Transverse colon (tissue), 4 donors: ENCODE measurements at regions not wholly inside any gene's neighbourhood (a gene's known extent, or its start where the extent isn't known, plus 50 kb on each side); places are given as distances from the start of the nearest gene placed in this dataset.

ENCODE experiments used
- DNase-seq: peaks from one replicate; pipeline ENCODE4 v3.0.0-alpha.2; 2019
- H3K27ac ChIP-seq, 4 donors: fragments of 200-600 bp; sonication (generic); 2 replicates each; pipeline ENCODE4 v1.5.1; 2016 to 2018; ENCODE audit warnings: inconsistent platforms in 4 of 4
- H3K27me3 ChIP-seq: fragments of 200-600 bp; sonication (generic); 2 replicates; pipeline ENCODE4 v1.5.1; 2017; ENCODE audit warnings: inconsistent platforms
- H3K36me3 ChIP-seq, 4 donors: fragments of 200-600 bp; sonication (generic); 2 replicates each; pipeline ENCODE4 v1.5.1; 2017 to 2019; ENCODE audit warnings: inconsistent platforms in 4 of 4
- H3K4me1 ChIP-seq, 4 donors: fragments of 200-600 bp; sonication (generic); 2 replicates each; pipeline ENCODE4 v1.5.1; 2017 to 2020; ENCODE audit warnings: inconsistent platforms in 4 of 4
- H3K4me3 ChIP-seq, 4 donors: fragments of 200-600 bp; sonication (generic); 1 replicate in 1 of 4; 2 replicates in 3 of 4; pipeline versions ENCODE4 v1.5.1 to v1.6.1; 2017 to 2019; ENCODE audit warnings: inconsistent platforms in 4 of 4
- H3K9me3 ChIP-seq, 2 donors: fragments of 200-600 bp; sonication (generic); 2 replicates each; pipeline ENCODE4 v1.5.1; 2017 to 2019; ENCODE audit warnings: inconsistent platforms in 2 of 2
- EP300 ChIP-seq: sonication (generic); formaldehyde crosslinking; IDR thresholded peaks from one replicate; pipeline ENCODE4 v1.6.1; 2017; ENCODE audit warnings: antibody characterized with exemption, low read depth
- POLR2A ChIP-seq: fragments of 450-650 bp; IDR thresholded peaks from one replicate; pipeline ENCODE4 v1.6.1; 2016; ENCODE audit warnings: antibody characterized with exemption, mild to moderate bottlenecking, moderate library complexity
- POLR2AphosphoS5 ChIP-seq, 3 donors: sonication (generic); formaldehyde crosslinking; IDR thresholded peaks; one replicate each; pipeline ENCODE4 v1.6.1; 2016; ENCODE audit warnings: antibody characterized with exemption in 3 of 3
- WGBS, 2 donors: methylation state at CpG; one replicate each; pipeline ENCODE4 v1.1.5; 2018; ENCODE audit warnings: low coverage in 1 of 2; 5-methylcytosine and 5-hydroxymethylcytosine counted together
- in situ Hi-C, 4 donors: fragments of 200-750 bp; cut with MboI; loops; one replicate each; pipeline versions ENCODE4 v1.15.0 to v1.15.1; 2017; ENCODE audit warnings: low sequenced_read_pairs in 3 of 4, low pct_ligation_motif_present in 1 of 4, low pct_unique_long_range_greater_than_20kb in 1 of 4
- intact Hi-C: fragments of 100-400 bp; cut with DNase I; formaldehyde crosslinking; loops from one replicate; pipeline ENCODE4 v1.15.1; 2023; ENCODE audit warnings: low total_unique reads
- TF ChIP-seq, protein P1 (sequence below), 5 experiments: fragments of 200-600 bp in 3 of 5; fragments of 450-650 bp in 2 of 5; sonication (generic) in 3 of 5; IDR thresholded peaks; 1 replicate in 2 of 5; 2 replicates in 3 of 5; pipeline ENCODE4 v1.5.1; 2016 to 2017; ENCODE audit warnings: antibody characterized with exemption in 5 of 5, inconsistent platforms in 3 of 5, mild to moderate bottlenecking in 2 of 5, moderate library complexity in 1 of 5

DNA sequence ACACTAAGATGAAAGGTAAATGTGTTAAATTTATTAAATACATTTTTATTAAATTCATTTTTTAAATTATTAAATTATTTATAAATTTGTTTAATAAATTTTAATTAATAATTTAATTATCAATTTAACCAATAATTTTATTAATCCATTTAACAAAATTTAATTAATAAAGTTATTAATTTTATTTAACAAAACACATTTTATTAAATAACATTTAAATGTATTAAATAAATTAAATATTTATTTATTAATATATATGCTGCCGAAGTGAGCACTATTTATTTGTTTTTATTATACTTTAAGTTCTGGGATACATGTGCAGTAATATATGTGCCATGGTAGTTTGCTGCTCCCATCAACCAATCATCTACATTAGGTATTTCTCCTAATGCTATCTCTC is 719.5 kb downstream of the TRIML1 start:
- WGBS, 2 donors: 0 to 63% methylated on average over 1 of the region's 1 CpG
- Histone ChIP-seq H3K4me3 (no peak overlapping the region), H3K9me3 (no peaks in the 10 kb centered on the region), H3K27me3 (no peaks in the 10 kb centered on the region), H3K4me1 (no peaks in the 10 kb centered on the region), H3K27ac (no peak overlapping the region), H3K36me3 (no peaks in the 10 kb centered on the region)
- no peak for DNase-seq
- intact Hi-C loops: no loop called here
- in situ Hi-C loops: no loop called here
- TF ChIP-seq, protein P1, sequence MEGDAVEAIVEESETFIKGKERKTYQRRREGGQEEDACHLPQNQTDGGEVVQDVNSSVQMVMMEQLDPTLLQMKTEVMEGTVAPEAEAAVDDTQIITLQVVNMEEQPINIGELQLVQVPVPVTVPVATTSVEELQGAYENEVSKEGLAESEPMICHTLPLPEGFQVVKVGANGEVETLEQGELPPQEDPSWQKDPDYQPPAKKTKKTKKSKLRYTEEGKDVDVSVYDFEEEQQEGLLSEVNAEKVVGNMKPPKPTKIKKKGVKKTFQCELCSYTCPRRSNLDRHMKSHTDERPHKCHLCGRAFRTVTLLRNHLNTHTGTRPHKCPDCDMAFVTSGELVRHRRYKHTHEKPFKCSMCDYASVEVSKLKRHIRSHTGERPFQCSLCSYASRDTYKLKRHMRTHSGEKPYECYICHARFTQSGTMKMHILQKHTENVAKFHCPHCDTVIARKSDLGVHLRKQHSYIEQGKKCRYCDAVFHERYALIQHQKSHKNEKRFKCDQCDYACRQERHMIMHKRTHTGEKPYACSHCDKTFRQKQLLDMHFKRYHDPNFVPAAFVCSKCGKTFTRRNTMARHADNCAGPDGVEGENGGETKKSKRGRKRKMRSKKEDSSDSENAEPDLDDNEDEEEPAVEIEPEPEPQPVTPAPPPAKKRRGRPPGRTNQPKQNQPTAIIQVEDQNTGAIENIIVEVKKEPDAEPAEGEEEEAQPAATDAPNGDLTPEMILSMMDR (IDR thresholded peaks at IDR 0.05): no peak
- no peak for TF ChIP-seq POLR2AphosphoS5 (IDR thresholded peaks at IDR 0.05)
- no peak for TF ChIP-seq POLR2A

DNA sequence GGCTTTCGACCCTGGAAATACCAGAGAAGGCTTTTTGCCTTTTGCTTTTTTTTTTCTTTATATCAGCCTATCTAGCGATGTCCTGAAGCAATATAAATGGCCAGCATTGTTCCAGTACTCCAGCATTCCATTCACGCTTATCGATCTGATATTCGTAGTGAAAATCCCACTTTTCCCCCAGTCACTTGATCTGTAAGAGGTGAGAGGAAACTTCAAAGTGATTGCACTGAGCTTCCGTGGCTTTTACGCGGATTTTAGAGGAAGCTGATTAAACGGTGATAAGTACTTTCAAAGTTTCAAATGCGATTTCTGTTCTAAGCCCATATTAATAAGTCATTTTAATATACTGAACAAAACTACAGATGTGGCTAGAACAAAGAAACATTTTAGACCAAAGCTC is 725.5 kb downstream of the TRIML1 start:
- no peaks in the 10 kb centered on the region for H3K27me3 ChIP-seq
- H3K27ac ChIP-seq: no peak overlapping the region
- intact Hi-C loops: no loop called here
- H3K4me1 ChIP-seq: no peaks in the 10 kb centered on the region
- WGBS, 2 donors: 65 to 69% methylated on average over 9 to 10 of the region's 10 CpGs
- no peaks in the 10 kb centered on the region for H3K9me3 ChIP-seq
- in situ Hi-C loops: no loop called here
- no peak overlapping the region for H3K4me3 ChIP-seq
- DNase-seq: no peak
- TF ChIP-seq POLR2AphosphoS5 (IDR thresholded peaks at IDR 0.05): no peak
- no peak for TF ChIP-seq POLR2A
- TF ChIP-seq EP300: no peak
- TF ChIP-seq, protein P1 (IDR thresholded peaks at IDR 0.05): no peak
- no peaks in the 10 kb centered on the region for H3K36me3 ChIP-seq

DNA sequence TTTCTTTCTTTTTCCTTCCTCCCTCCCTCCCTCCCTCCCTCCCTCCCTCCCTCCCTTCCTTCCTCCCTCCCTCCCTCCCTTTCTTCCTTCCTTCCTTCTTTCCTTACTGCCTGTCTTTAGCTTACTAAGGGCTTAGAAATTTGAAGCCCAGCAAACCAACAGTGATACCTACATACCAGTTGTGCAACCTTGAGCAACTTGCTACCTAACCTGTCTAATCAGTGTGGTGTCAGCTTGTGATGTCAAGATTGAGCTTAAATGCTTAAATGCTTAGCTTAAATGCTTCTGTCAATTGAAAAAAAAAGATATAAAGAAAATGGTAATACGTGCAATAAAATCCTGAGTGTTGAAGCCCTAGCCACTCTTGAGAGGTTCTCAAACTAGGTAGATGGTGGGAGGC is 728.6 kb downstream of the TRIML1 start:
- Histone ChIP-seq H3K4me1 (no peaks in the 10 kb centered on the region), H3K36me3 (no peaks in the 10 kb centered on the region), H3K4me3 (no peak overlapping the region), H3K27ac (no peak overlapping the region), H3K9me3 (no peaks in the 10 kb centered on the region), H3K27me3 (no peaks in the 10 kb centered on the region)
- in situ Hi-C loops: no loop called here
- DNase-seq: no peak
- intact Hi-C loops: no loop called here
- WGBS, 2 donors: 0% methylated on average over 1 of the region's 1 CpG; no CpG with 5 or more reads in 1 of the 2 donors
- no peak for TF ChIP-seq EP300
- TF ChIP-seq POLR2A: no peak
- TF ChIP-seq, protein P1 (IDR thresholded peaks at IDR 0.05): no peak
- TF ChIP-seq POLR2AphosphoS5 (IDR thresholded peaks at IDR 0.05): no peak

DNA sequence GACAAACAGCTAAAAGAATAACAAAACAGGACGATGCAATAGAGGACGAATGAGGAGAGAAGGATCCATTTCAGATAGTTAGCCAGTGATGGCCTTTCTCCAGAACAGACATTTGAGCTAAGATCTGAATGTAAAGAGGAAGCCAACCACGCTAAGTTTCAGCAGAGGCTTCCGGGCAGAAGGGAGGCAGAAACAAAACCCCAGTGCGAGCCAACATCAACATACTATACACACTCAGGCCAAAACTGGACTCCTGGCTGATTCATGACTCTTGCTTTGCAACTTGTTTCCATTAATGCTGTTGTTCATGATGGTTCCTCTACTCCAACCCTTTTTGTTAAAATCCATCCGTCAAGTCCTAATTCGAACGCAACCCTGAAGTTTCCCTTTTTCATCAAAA is 730.3 kb downstream of the TRIML1 start:
- no peak for TF ChIP-seq EP300
- no peak for TF ChIP-seq POLR2AphosphoS5 (IDR thresholded peaks at IDR 0.05)
- TF ChIP-seq, protein P1 (IDR thresholded peaks at IDR 0.05): no peak
- no peak for TF ChIP-seq POLR2A
- Histone ChIP-seq H3K27me3 (no peaks in the 10 kb centered on the region), H3K4me3 (no peak overlapping the region), H3K9me3 (no peaks in the 10 kb centered on the region), H3K36me3 (no peaks in the 10 kb centered on the region), H3K4me1 (no peaks in the 10 kb centered on the region), H3K27ac (no peak overlapping the region)
- intact Hi-C loops: no loop called here
- DNase-seq: no peak
- in situ Hi-C loops: no loop called here
- 89 to 90% methylated on average over 6 to 8 of the region's 8 CpGs for WGBS, 2 donors
